ENCODE measurements at regions not wholly inside any gene's neighbourhood (a gene's known extent, or its start where the extent isn't known, plus 50 kb on each side); places are given as distances from the start of the nearest gene placed in this dataset.

DNA sequence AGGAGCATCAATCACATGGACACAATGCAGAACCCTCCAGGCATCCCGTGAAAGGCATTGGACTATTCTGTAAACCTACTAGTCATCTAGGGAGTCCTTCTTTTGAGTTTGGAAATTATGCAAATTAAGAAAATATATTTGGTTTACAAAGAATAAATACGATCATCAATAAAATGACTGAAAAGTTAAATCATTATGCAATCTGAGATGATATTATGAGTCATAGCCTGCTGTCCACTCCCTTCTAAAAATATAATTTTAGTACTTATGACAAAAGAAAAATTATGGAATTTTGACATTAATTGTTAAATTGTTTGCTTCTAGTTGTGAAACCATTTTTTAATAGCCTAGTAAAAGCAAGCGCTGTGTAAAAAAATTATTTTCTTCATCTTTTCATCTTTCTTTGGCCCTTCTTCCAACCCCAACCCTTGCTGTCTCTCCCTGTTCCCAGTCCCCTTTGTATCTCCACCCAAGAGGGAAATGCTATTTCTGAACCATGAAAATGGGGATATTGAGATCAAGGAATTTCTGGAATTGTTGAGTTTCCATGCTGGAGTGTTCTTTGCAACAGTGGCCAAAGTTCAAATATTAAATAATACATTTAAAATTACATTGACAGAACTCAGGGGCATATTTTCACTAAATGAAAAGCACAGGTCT lies 599.8 kb downstream of the COL12A1 start:
- no peak overlapping the region for H3K4me3 ChIP-seq (ENCODE audit: low read depth, low read length)
- TF ChIP-seq, protein P1, sequence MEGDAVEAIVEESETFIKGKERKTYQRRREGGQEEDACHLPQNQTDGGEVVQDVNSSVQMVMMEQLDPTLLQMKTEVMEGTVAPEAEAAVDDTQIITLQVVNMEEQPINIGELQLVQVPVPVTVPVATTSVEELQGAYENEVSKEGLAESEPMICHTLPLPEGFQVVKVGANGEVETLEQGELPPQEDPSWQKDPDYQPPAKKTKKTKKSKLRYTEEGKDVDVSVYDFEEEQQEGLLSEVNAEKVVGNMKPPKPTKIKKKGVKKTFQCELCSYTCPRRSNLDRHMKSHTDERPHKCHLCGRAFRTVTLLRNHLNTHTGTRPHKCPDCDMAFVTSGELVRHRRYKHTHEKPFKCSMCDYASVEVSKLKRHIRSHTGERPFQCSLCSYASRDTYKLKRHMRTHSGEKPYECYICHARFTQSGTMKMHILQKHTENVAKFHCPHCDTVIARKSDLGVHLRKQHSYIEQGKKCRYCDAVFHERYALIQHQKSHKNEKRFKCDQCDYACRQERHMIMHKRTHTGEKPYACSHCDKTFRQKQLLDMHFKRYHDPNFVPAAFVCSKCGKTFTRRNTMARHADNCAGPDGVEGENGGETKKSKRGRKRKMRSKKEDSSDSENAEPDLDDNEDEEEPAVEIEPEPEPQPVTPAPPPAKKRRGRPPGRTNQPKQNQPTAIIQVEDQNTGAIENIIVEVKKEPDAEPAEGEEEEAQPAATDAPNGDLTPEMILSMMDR (IDR thresholded peaks at IDR 0.05; ENCODE audit: insufficient read depth, low read depth, low read length) = no peak
- no peak for DNase-seq (ENCODE audit: low read depth)

DNA sequence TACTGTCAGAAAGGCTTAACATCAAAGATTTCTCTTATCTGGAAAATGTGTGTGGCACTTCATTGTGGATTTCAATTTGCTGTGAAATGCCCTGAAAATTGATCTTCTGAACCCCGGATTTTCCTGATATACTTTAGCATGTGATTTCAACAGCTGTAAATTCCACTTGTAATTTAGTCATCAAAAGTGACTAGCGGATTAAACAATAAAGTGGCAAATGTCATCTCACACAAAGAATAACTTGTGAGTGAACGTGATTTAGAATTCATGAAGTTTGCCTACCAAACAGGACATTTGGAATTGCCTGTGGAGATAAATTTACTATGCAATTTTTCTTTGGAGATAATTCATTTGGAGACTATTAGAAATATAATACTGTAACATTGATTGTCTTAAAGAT lies 601.6 kb downstream of the COL12A1 start:
- no peak for DNase-seq (ENCODE audit: low read depth)
- TF ChIP-seq, protein P1 (IDR thresholded peaks at IDR 0.05; ENCODE audit: insufficient read depth, low read depth, low read length) = no peak
- no peak overlapping the region for H3K4me3 ChIP-seq (ENCODE audit: low read depth, low read length)

DNA sequence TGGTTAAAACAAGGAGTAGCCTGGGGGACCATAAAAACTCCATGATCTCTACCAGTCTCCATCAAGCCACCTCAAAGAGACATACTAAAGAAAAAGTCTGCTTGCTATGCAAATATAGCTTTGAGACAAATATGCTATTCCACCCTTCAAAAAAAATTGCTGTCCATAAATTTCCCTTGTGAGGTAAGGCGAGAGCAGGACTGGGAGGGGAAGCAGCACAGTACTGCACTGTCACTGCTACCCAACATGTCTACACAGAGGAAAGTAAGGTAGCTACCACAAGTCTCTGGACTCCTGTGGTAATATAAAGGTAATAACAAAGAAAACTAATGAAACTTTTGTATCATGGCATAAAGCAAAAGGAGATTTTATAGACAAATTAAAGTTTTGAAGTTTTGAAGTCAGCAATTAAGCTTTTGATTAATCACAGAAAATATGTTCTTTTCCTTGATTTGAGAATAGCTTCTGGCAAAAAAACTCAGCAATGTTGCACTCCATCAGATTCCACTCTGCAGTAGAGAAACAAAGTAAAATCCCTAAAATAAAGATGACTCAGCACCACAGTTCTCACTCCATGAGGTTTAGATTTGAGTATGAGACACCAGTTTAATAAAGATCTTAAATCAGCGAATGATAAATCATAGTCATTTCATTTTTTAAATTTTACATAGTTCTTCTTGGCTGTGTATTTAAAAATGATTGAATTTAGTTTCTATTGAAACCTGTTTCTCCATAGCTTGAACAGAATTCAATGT lies 602.4 kb downstream of the COL12A1 start:
- H3K4me3 ChIP-seq (ENCODE audit: low read depth, low read length) = no peak overlapping the region
- no peak for DNase-seq (ENCODE audit: low read depth)
- TF ChIP-seq, protein P1 (IDR thresholded peaks at IDR 0.05; ENCODE audit: insufficient read depth, low read depth, low read length) = no peak

DNA sequence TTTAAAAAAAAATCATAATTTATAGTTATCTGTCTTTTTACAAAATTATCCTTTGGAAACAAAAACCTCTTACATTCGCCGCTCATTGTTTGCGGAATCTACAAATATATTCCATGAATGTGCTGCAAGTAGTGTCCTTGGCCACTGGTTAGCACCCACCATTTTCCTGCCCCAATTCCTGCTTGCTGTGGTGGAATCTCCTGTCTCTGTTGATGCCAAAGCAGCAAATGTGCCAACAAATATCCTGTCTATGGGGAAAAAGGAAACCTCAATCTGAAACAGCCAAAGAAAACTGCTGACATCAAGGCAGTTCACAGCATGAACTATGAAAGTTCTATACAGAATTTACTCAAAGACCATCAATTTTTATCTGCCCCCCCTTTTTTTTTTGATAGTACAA lies 603.6 kb downstream of the COL12A1 start:
- H3K4me3 ChIP-seq (ENCODE audit: low read depth, low read length) = no peak overlapping the region
- no peak for DNase-seq (ENCODE audit: low read depth)
- TF ChIP-seq, protein P1 (IDR thresholded peaks at IDR 0.05; ENCODE audit: insufficient read depth, low read depth, low read length) = no peak

DNA sequence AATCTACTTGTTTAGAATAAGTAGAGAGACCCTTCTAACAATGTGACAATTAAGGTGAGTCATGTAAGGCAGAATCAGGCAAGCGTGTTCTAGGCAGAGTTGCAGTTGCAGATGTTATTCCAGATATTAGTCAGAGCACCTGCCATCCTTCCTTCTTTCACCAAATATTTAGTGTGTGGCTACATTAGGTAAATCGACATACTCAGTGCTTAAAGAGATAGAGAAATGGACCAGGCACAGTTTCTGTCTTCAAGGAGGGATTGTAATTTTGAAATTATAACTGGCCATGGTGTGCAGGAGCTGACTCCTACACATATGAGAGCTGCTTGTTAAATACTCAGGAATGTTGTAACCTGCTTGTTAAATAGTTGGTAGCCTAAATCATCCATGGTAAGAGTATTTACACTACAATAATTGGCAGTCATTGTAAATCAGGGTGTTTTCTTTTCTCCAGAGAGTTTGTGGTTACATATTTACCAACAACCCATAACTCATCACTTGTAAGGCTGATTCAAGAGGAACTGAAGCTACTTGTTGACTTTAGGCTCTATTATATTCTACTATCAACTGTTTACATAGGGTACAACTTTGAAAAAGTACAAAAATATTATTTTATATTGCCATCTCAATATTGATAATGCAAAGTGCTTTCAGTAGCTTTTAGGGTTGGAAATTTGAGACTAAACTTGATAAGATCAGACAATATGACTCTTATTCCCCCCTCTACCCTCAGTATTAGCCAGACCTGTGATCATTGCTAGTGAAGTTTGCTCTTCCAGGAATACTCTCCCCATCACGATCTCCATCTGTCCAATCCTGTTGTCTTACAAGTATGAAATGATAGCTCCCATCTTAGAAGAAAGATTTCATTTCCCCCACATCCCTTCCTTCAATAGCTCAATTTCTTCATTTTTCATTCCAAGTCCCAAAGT lies 607.1 kb downstream of the COL12A1 start:
- no peak overlapping the region for H3K4me3 ChIP-seq (ENCODE audit: low read depth, low read length)
- DNase-seq (ENCODE audit: low read depth) = peak; percentile 78
- TF ChIP-seq, protein P1 (IDR thresholded peaks at IDR 0.05; ENCODE audit: insufficient read depth, low read depth, low read length) = no peak

DNA sequence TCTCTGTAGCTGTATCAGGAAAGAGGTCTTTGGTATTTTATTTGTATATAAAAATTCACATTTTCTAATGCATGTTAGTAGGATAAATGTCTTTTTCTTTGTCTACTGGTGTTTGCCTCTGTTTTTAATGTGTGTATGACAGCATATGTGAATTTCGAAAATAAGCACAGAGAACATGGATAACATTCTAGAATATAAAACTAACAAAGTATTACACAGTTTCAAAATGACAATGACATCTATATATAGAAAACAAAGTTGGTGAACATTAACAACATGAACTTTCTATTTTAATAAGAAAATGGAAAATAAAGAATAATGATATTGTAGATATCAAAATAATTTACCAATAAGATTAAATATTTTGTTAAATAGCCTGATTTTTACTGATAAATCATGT lies 608.0 kb downstream of the COL12A1 start:
- no peak overlapping the region for H3K4me3 ChIP-seq (ENCODE audit: low read depth, low read length)
- DNase-seq (ENCODE audit: low read depth) = no peak
- TF ChIP-seq, protein P1 (IDR thresholded peaks at IDR 0.05; ENCODE audit: insufficient read depth, low read depth, low read length) = no peak

Measured in fibroblast of villous mesenchyme (primary cell).